ENCODE measurements at regions not wholly inside any gene's neighbourhood (a gene's known extent, or its start where the extent isn't known, plus 50 kb on each side); places are given as distances from the start of the nearest gene placed in this dataset.
"Not testable (repeated sequence)": the region's sequence is repeated elsewhere in the genome, so short reads cannot be mapped to it uniquely, and the experiment has no call there.

DNA sequence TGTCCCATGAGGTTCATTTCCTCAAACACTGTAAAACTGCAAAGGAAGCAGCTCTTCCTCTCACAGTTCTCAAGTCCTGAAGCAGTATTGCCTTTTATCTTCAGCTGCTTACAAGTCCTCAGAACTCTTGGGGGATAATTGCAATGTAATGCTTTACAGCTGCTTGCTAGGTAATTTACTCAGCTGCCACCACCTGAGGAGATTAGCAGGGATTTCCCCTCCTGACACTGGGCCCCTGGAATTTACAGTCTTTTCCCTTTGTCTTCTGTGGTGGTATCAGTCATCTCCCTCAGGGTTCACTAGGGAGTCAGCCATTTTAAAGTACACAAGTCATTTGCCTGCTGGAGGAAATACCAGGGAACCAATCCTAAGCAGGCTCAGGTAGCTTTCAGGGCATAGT, 754.3 kb upstream of the GRAMD2B start:
- no peak for DNase-seq (ENCODE audit: low read depth)
- no peak overlapping the region for H3K4me3 ChIP-seq (ENCODE audit: control insufficient read depth, low read depth, low read length)
- TF ChIP-seq CTCF (conservative IDR thresholded peaks at IDR 0.05; ENCODE audit: control insufficient read depth, insufficient read depth, low read depth, low read length) = no peak

- DNase-seq (ENCODE audit: low read depth) = no peak
- H3K4me3 ChIP-seq (ENCODE audit: control insufficient read depth, low read depth, low read length) = no peak overlapping the region
- TF ChIP-seq CTCF (conservative IDR thresholded peaks at IDR 0.05; ENCODE audit: control insufficient read depth, insufficient read depth, low read depth, low read length) = no peak
Observed at GRCh38 chr5:125673359-125673950, 749.8 kb upstream of the GRAMD2B start.

DNA sequence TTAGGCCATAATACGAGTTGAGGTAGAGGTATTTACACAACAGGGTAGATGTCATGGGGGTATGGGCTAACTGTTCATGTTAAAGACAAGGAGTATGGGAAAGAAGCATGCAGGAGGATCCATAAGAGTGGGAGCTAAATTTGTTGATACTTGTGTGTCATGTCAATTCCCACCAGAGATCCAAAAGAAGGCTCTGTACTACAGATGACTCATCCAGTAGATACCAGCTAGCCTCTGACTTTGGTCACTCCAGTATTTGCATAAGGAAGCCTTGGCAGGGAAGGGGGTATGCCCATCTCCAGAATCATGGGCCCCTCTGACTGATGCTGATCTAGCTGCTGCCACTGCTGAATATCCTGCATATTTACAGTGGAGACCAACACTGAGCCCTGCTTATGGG, 743.7 kb upstream of the GRAMD2B start:
- no peak overlapping the region for H3K4me3 ChIP-seq (ENCODE audit: control insufficient read depth, low read depth, low read length)
- TF ChIP-seq CTCF (conservative IDR thresholded peaks at IDR 0.05; ENCODE audit: control insufficient read depth, insufficient read depth, low read depth, low read length) = no peak
- DNase-seq (ENCODE audit: low read depth) = peak; percentile 32

DNA sequence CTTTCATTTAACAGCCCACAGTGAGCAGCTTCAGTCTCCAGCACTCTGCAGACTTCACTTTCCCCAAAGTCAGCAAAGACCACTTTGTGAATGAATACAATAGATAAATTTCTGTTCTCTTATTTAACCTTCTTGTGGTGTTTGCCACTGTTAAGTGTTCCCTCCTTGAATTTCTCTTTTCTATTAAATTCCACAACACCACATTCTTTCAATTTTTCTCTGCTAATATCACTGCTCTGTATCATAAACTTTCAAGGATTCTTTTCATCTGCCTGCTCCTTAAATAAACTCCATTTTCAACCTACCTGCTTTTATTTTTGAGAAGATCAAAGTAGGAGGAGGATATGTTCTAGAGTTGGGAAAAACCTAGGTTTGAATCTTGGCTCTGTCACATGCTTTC, 739.5 kb upstream of the GRAMD2B start:
- no peak for DNase-seq (ENCODE audit: low read depth)
- TF ChIP-seq CTCF (conservative IDR thresholded peaks at IDR 0.05; ENCODE audit: control insufficient read depth, insufficient read depth, low read depth, low read length) = no peak
- no peak overlapping the region for H3K4me3 ChIP-seq (ENCODE audit: control insufficient read depth, low read depth, low read length)

GRCh38 chr5:125685771-125686170, 737.4 kb upstream of the GRAMD2B start:
- peak; percentile 1 for DNase-seq (ENCODE audit: low read depth)
- TF ChIP-seq CTCF (conservative IDR thresholded peaks at IDR 0.05; ENCODE audit: control insufficient read depth, insufficient read depth, low read depth, low read length) = no peak

DNA sequence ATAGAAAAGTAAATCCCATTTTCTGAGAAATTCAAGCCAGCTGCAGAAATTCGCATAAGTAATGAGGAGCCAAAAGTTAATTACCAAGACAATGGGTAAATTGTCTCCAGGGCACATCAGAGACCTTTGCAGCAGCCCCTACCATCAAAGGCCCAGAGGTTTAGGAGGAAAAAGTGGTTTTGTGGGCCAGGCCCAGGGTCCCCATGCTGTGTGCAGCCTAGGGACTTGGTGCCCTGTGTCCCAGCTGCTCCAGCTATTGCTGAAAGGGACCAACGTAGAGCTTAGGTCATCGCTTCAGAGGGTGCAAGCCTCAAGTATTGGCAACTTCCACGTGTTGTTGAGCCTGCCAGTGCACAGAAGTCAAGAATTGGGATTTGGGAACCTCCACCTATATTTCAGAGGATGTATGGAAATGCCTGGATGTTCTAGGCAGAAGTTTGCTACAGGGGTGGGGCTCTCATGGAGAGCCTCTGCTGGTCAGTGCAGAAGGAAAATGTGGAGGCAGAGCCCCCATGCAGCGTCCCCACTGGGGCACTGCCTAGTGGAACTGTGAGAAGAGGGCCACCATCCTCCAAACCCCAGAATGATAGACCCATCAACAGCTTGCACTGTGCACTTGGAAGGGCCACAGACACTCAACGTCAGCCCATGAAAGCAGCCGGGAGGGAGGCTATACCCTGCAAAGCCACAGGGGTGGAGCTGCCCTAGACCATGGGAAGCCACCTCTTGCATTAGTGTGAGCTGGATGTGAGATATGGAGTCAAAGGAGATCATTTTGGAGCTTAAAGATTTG, 731.3 kb upstream of the GRAMD2B start:
- DNase-seq (ENCODE audit: low read depth) = not testable (repeated sequence)

More at GRCh38 chr5:125685771-125686170, 737.4 kb upstream of the GRAMD2B start:
- no peak overlapping the region for H3K4me3 ChIP-seq (ENCODE audit: control insufficient read depth, low read depth, low read length)

GRCh38 chr5:125695996-125696655, 727.1 kb upstream of the GRAMD2B start:
- no peak for TF ChIP-seq CTCF (conservative IDR thresholded peaks at IDR 0.05; ENCODE audit: control insufficient read depth, insufficient read depth, low read depth, low read length)
- H3K4me3 ChIP-seq (ENCODE audit: control insufficient read depth, low read depth, low read length) = no peak overlapping the region
- DNase-seq (ENCODE audit: low read depth) = peak; percentile 80

More for the DNA sequence above, 731.3 kb upstream of the GRAMD2B start:
- H3K4me3 ChIP-seq (ENCODE audit: control insufficient read depth, low read depth, low read length) = not testable (repeated sequence)

Data from fibroblast of mammary gland (primary cell).